ENCODE measurements at regions not wholly inside any gene's neighbourhood (a gene's known extent, or its start where the extent isn't known, plus 50 kb on each side); places are given as distances from the start of the nearest gene placed in this dataset.

- no peak for DNase-seq
These were observed 395.2 kb upstream of the LYPLAL1 start for GRCh38 chr1:218778257-218779126.

- no peak for DNase-seq
These were observed 394.2 kb upstream of the LYPLAL1 start for GRCh38 chr1:218779341-218780100.

GRCh38 chr1:218783131-218783530 is 390.5 kb upstream of the LYPLAL1 start:
- DNase-seq: no peak

GRCh38 chr1:218783916-218784315 is 389.8 kb upstream of the LYPLAL1 start:
- DNase-seq: no peak

GRCh38 chr1:218785928-218786327 is 387.8 kb upstream of the LYPLAL1 start:
- no peak for DNase-seq

- DNase-seq: no peak
These were observed 385.9 kb upstream of the LYPLAL1 start for GRCh38 chr1:218787826-218788225.

- DNase-seq: no peak
These were observed 376.9 kb upstream of the LYPLAL1 start for GRCh38 chr1:218796773-218797172.

- no peak for DNase-seq
These were observed 370.9 kb upstream of the LYPLAL1 start for GRCh38 chr1:218802799-218803198.

- no peak for DNase-seq
These were observed 370.2 kb upstream of the LYPLAL1 start for GRCh38 chr1:218803351-218803997.

GRCh38 chr1:218804014-218804785 is 369.5 kb upstream of the LYPLAL1 start:
- no peak for DNase-seq

- DNase-seq: no peak
These were observed 364.6 kb upstream of the LYPLAL1 start for GRCh38 chr1:218809061-218809460.

GRCh38 chr1:218809625-218810024 is 364.1 kb upstream of the LYPLAL1 start:
- no peak for DNase-seq

- no peak for DNase-seq
These were observed 363.4 kb upstream of the LYPLAL1 start for GRCh38 chr1:218810306-218810705.

GRCh38 chr1:218811497-218811896 is 362.2 kb upstream of the LYPLAL1 start:
- DNase-seq: no peak

- DNase-seq: no peak
These were observed 361.3 kb upstream of the LYPLAL1 start for GRCh38 chr1:218812360-218812759.

GRCh38 chr1:218813237-218813636 is 360.4 kb upstream of the LYPLAL1 start:
- DNase-seq: no peak

- DNase-seq: no peak
These were observed 358.6 kb upstream of the LYPLAL1 start for GRCh38 chr1:218815076-218815475.

- DNase-seq: no peak
These were observed 356.6 kb upstream of the LYPLAL1 start for GRCh38 chr1:218817071-218817470.

- peak; percentile 20 for DNase-seq
These were observed 355.8 kb upstream of the LYPLAL1 start for GRCh38 chr1:218817691-218818465.

- DNase-seq: no peak
These were observed 350.3 kb upstream of the LYPLAL1 start for GRCh38 chr1:218823291-218823900.

GRCh38 chr1:218827486-218827885 is 346.2 kb upstream of the LYPLAL1 start:
- no peak for DNase-seq

Data from DMS 273 treated with DMSO at 0.1 percent for 48 hours (cell line).